ENCODE measurements at regions not wholly inside any gene's neighbourhood (a gene's known extent, or its start where the extent isn't known, plus 50 kb on each side); places are given as distances from the start of the nearest gene placed in this dataset.

- no peaks in the 10 kb centered on the region for H3K79me2 ChIP-seq (ENCODE audit: insufficient read depth)
- no peaks in the 10 kb centered on the region for H3K27me3 ChIP-seq (ENCODE audit: insufficient read depth)
- 100% methylated on average over 1 of the region's 1 CpG for WGBS (ENCODE audit: low lambda C conversion rate)
- no peak overlapping the region for H3K9ac ChIP-seq
- no peaks in the 10 kb centered on the region for H3K9me2 ChIP-seq
- no peaks in the 10 kb centered on the region for H4K20me1 ChIP-seq (ENCODE audit: insufficient read depth)
- no peak overlapping the region for H3K4me3 ChIP-seq (ENCODE audit: low read depth in 2 of 2, low read length in 1 of 2)
- TF ChIP-seq ELF1 (IDR thresholded peaks at IDR 0.05) = no peak
- TF ChIP-seq MXI1 (IDR thresholded peaks at IDR 0.05; ENCODE audit: low read depth, low read length) = no peak
- no peak for TF ChIP-seq RCOR1 (IDR thresholded peaks at IDR 0.05; ENCODE audit: low read length)
- no peak for TF ChIP-seq IRF3 (IDR thresholded peaks at IDR 0.05; ENCODE audit: low read depth, low read length)
- no peak for TF ChIP-seq ZBTB33 (IDR thresholded peaks at IDR 0.05; ENCODE audit: borderline replicate concordance, low read depth)
- TF ChIP-seq GATA2 (CRISPR knock-in tag; IDR thresholded peaks at IDR 0.05) = no peak
- TF ChIP-seq TAF1 (IDR thresholded peaks at IDR 0.05; ENCODE audit: borderline replicate concordance, low read depth, low read length) = no peak
- no peak for TF ChIP-seq CTCF (IDR thresholded peaks at IDR 0.05)
- no peak for TF ChIP-seq MAX (IDR thresholded peaks at IDR 0.05; ENCODE audit: low read depth)
- TF ChIP-seq RFX5 (IDR thresholded peaks at IDR 0.05; ENCODE audit: low read length) = no peak
- no peak for TF ChIP-seq EZH2phosphoT487 (IDR thresholded peaks at IDR 0.05; ENCODE audit: borderline replicate concordance, low read depth)
- no peak for TF ChIP-seq NFIC (IDR thresholded peaks at IDR 0.05; ENCODE audit: borderline replicate concordance)
- TF ChIP-seq SMC3 (IDR thresholded peaks at IDR 0.05; ENCODE audit: low read depth, low read length) = no peak
- no peak for DNase-seq
- H3K27ac ChIP-seq (ENCODE audit: low read depth in 2 of 2, low read length in 1 of 2) = peak overlapping the region in 1 of 2 experiments; percentile 57; a peak in 2 of 4 replicates
- no peak overlapping the region for H2AFZ ChIP-seq (ENCODE audit: low read depth)
- H3F3A ChIP-seq (replicated peaks; ENCODE audit: insufficient read depth) = peaks cover 24% of the 10 kb centered on the region
- peaks cover 24% of the 10 kb centered on the region; the same call in 1 of the 2 replicates for H3K9me3 ChIP-seq
- no peak overlapping the region for H3K4me2 ChIP-seq
- no peaks in the 10 kb centered on the region for H3K36me3 ChIP-seq (replicated peaks in 1 of 2; ENCODE audit: control insufficient read depth in 1 of 2, insufficient read depth in 2 of 2, low read length in 1 of 2)
- H3K4me1 ChIP-seq (ENCODE audit: control insufficient read depth in 1 of 2, insufficient read depth in 2 of 2, low read depth in 1 of 2, low read length in 1 of 2) = no peaks in the 10 kb centered on the region; a peak in 1 of 4 replicates
- ChIA-PET CTCF (interaction anchor here (1.1 kb wide), 1 partner anchor 10 kb away, joined by 4 read pairs; no protein-coding TSS in a partner anchor), POLR2A (no interaction called here)
Measured at GRCh38 chr5:73328640-73329039, 119.9 kb downstream of the FOXD1 start.
